ENCODE measurements at regions not wholly inside any gene's neighbourhood (a gene's known extent, or its start where the extent isn't known, plus 50 kb on each side); places are given as distances from the start of the nearest gene placed in this dataset.

GRCh38 chr6:74096329-74096728 is 400.3 kb downstream of the CD109 start:
- no peak for DNase-seq (ENCODE audit: low read depth in 2 of 2)

- no peak for DNase-seq (ENCODE audit: low read depth in 2 of 2)
These were observed 397.4 kb downstream of the CD109 start for GRCh38 chr6:74093361-74093760.

GRCh38 chr6:74091794-74092157 is 395.8 kb downstream of the CD109 start:
- no peak for DNase-seq (ENCODE audit: low read depth in 2 of 2)

GRCh38 chr6:74091136-74091793 is 395.3 kb downstream of the CD109 start:
- no peak for DNase-seq (ENCODE audit: low read depth in 2 of 2)

- DNase-seq (ENCODE audit: low read depth in 2 of 2), result no peak
These were observed 391.9 kb downstream of the CD109 start for GRCh38 chr6:74087899-74088298.

- no peak for DNase-seq (ENCODE audit: low read depth in 2 of 2)
These were observed 379.9 kb downstream of the CD109 start for GRCh38 chr6:74075896-74076295.

GRCh38 chr6:74075323-74075722 is 379.3 kb downstream of the CD109 start:
- peak; percentile 58 to 59 for DNase-seq (ENCODE audit: low read depth in 2 of 2)

- no peak for DNase-seq (ENCODE audit: low read depth in 2 of 2)
These were observed 378.6 kb downstream of the CD109 start for GRCh38 chr6:74074645-74075044.

GRCh38 chr6:74073999-74074398 is 378.0 kb downstream of the CD109 start:
- DNase-seq (ENCODE audit: low read depth in 2 of 2), result no peak

GRCh38 chr6:74073429-74073828 is 377.4 kb downstream of the CD109 start:
- DNase-seq (ENCODE audit: low read depth in 2 of 2), result no peak

GRCh38 chr6:74071214-74071613 is 375.2 kb downstream of the CD109 start:
- DNase-seq (ENCODE audit: low read depth in 2 of 2), result no peak

- DNase-seq (ENCODE audit: low read depth in 2 of 2), result no peak
These were observed 374.7 kb downstream of the CD109 start for GRCh38 chr6:74070711-74071110.

- DNase-seq (ENCODE audit: low read depth in 2 of 2), result no peak
These were observed 374.1 kb downstream of the CD109 start for GRCh38 chr6:74070091-74070490.

- DNase-seq (ENCODE audit: low read depth in 2 of 2), result peak; percentile 82 to 84
These were observed 373.1 kb downstream of the CD109 start for GRCh38 chr6:74069089-74069581.

- DNase-seq (ENCODE audit: low read depth in 2 of 2), result no peak
These were observed 370.3 kb downstream of the CD109 start for GRCh38 chr6:74066168-74066871.

- no peak for DNase-seq (ENCODE audit: low read depth in 2 of 2)
These were observed 369.7 kb downstream of the CD109 start for GRCh38 chr6:74065705-74066104.

GRCh38 chr6:74063391-74063790 is 367.4 kb downstream of the CD109 start:
- DNase-seq (ENCODE audit: low read depth in 2 of 2), result no peak

GRCh38 chr6:74061201-74061600 is 365.2 kb downstream of the CD109 start:
- DNase-seq (ENCODE audit: low read depth in 2 of 2), result no peak

- DNase-seq (ENCODE audit: low read depth in 2 of 2), result no peak
These were observed 364.4 kb downstream of the CD109 start for GRCh38 chr6:74060354-74060753.

GRCh38 chr6:74058606-74059005 is 362.6 kb downstream of the CD109 start:
- no peak for DNase-seq (ENCODE audit: low read depth in 2 of 2)

GRCh38 chr6:74057326-74057725 is 361.3 kb downstream of the CD109 start:
- DNase-seq (ENCODE audit: low read depth in 2 of 2), result no peak

- no peak for DNase-seq (ENCODE audit: low read depth in 2 of 2)
These were observed 358.2 kb downstream of the CD109 start for GRCh38 chr6:74054190-74054589.

- DNase-seq (ENCODE audit: low read depth in 2 of 2), result no peak
These were observed 354.9 kb downstream of the CD109 start for GRCh38 chr6:74050921-74051320.

Measured in fibroblast of skin of left biceps (primary cell).